Astrocyte of the cerebellum (primary cell): ENCODE measurements at regions not wholly inside any gene's neighbourhood (a gene's known extent, or its start where the extent isn't known, plus 50 kb on each side); places are given as distances from the start of the nearest gene placed in this dataset.

Experiments used
- DNase-seq: peaks from one replicate; pipeline ENCODE4 v3.0.0-alpha.2; 2011; ENCODE audit warnings: low read depth
- H3K4me3 ChIP-seq: 2 replicates; pipeline ENCODE4 v1.5.1; 2011; ENCODE audit warnings: mild to moderate bottlenecking, low read depth, low read length, moderate library complexity
- in situ Hi-C: cut with HindIII; loops from 2 replicates; pipeline ENCODE4 v1.10.0; 2017; ENCODE audit warnings: low sequenced_read_pairs
- TF ChIP-seq, protein P1 (sequence below): IDR thresholded peaks from 2 replicates; pipeline ENCODE4 v1.5.1; 2012; ENCODE audit warnings: low read length, low read depth, moderate library complexity, mild to moderate bottlenecking; ENCODE audit errors: missing control alignments

- no peak overlapping the region for H3K4me3 ChIP-seq
- in situ Hi-C loops: no loop called here
- no peak for DNase-seq
- TF ChIP-seq, protein P1, sequence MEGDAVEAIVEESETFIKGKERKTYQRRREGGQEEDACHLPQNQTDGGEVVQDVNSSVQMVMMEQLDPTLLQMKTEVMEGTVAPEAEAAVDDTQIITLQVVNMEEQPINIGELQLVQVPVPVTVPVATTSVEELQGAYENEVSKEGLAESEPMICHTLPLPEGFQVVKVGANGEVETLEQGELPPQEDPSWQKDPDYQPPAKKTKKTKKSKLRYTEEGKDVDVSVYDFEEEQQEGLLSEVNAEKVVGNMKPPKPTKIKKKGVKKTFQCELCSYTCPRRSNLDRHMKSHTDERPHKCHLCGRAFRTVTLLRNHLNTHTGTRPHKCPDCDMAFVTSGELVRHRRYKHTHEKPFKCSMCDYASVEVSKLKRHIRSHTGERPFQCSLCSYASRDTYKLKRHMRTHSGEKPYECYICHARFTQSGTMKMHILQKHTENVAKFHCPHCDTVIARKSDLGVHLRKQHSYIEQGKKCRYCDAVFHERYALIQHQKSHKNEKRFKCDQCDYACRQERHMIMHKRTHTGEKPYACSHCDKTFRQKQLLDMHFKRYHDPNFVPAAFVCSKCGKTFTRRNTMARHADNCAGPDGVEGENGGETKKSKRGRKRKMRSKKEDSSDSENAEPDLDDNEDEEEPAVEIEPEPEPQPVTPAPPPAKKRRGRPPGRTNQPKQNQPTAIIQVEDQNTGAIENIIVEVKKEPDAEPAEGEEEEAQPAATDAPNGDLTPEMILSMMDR: no peak
These were observed 267.1 kb upstream of the MYOCD start for GRCh38 chr17:12398441-12399051.

GRCh38 chr17:12402963-12403622, 262.6 kb upstream of the MYOCD start:
- DNase-seq: peak; percentile 65
- TF ChIP-seq, protein P1: no peak
- in situ Hi-C loops: no loop called here
- no peak overlapping the region for H3K4me3 ChIP-seq

- in situ Hi-C loops: no loop called here
- TF ChIP-seq, protein P1: no peak
- no peak overlapping the region for H3K4me3 ChIP-seq
- DNase-seq: no peak
These were observed 261.8 kb upstream of the MYOCD start for GRCh38 chr17:12403881-12404398.

GRCh38 chr17:12406623-12407215, 259.0 kb upstream of the MYOCD start:
- TF ChIP-seq, protein P1: no peak
- no peak for DNase-seq
- in situ Hi-C loops: no loop called here
- no peak overlapping the region for H3K4me3 ChIP-seq

DNA sequence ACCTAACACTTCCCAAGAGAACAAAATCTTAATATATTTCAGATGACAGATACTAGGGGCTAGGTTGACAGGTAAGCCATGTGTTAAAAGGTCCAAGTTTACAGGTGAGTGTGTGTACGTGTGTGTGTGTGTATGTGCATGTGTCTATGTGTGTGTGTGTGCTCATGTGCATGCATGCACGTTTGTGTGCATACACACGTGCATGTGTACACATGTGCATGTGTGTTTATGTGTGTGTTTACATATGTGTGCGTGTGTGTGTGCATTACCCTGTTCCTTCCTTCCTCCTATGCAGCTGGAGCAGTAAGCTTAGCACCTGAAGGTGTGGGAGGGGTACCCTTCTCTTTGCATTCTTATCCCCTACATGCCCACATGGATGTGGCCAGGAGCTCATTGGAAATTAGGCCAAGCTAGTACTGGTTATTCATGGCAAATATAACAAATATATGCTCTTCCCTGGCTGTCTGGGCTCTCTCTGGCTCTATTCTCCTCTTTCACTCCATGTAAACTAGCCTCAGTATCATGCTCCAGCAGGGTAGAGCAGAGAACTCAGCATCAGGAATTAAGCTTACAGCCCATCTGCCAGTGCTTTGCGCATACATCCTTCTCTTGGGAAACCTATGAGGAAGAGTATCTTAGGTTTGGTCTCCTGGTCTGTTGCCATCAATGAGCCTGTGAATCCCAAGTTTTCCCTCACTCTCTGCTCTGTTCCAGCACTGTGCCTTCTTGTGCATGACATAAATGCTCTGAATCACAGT, 258.0 kb upstream of the MYOCD start:
- DNase-seq: no peak
- in situ Hi-C loops: no loop called here
- TF ChIP-seq, protein P1: no peak

DNA sequence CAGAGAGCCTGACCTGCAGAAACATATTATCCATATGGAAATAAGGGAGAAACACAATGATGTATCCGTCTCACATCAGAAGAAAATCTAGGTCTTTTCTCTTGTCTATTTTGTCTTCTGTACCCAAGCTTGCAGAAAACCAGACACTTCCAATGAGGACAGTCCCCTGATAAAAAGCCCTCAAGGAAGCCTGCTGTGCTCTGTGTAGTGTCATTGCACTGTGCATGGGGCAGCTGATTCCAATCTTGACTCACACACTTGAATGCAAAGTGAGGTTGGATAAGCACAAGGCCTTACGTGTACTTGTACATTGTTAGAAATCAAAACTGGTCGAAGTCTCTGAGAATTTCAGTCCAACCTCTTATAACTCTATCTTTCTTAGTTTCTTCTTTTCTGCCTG, 256.6 kb upstream of the MYOCD start:
- no peak for DNase-seq
- in situ Hi-C loops: no loop called here
- TF ChIP-seq, protein P1: no peak
- H3K4me3 ChIP-seq: no peak overlapping the region

More for the DNA sequence above, 258.0 kb upstream of the MYOCD start:
- H3K4me3 ChIP-seq: no peak overlapping the region
